ENCODE measurements at regions not wholly inside any gene's neighbourhood (a gene's known extent, or its start where the extent isn't known, plus 50 kb on each side); places are given as distances from the start of the nearest gene placed in this dataset.

GRCh38 chr10:4257939-4258465 is 473.0 kb upstream of the KLF6 start:
- WGBS (ENCODE audit: extremely low coverage, insufficient read length, low lambda C conversion rate) = no CpG with 5 or more reads among the region's 14 CpGs
- Histone ChIP-seq H2BK12ac (ENCODE audit: insufficient read length, low read depth, low read length) (no peak overlapping the region), H2AFZ (ENCODE audit: low read length) (no peak overlapping the region), H2BK15ac (ENCODE audit: low read depth, low read length) (no peak overlapping the region), H3K27ac (ENCODE audit: insufficient read length, low read depth, low read length) (no peak overlapping the region), H3K4ac (ENCODE audit: low read depth, low read length) (no peak overlapping the region), H3K56ac (ENCODE audit: insufficient read length, low read depth, low read length) (no peak overlapping the region), H3K79me2 (ENCODE audit: insufficient read depth, low read length) (no peaks in the 10 kb centered on the region), H2BK120ac (ENCODE audit: low read depth, low read length, poor library complexity, severe bottlenecking) (no peak overlapping the region), H2BK5ac (ENCODE audit: insufficient read length, low read length) (no peak overlapping the region), H3K14ac (ENCODE audit: insufficient read depth, low read length) (peak overlapping the region; percentile 76), H2BK20ac (ENCODE audit: low read depth, low read length, poor library complexity, severe bottlenecking) (no peak overlapping the region), H4K5ac (ENCODE audit: insufficient read length, low read depth, low read length) (no peak overlapping the region), H3K4me2 (ENCODE audit: insufficient read depth, insufficient read length, low read length) (no peak overlapping the region), H2AK5ac (ENCODE audit: insufficient read length, low read length) (no peak overlapping the region), H3T11ph (ENCODE audit: low read length) (no peak overlapping the region), H3K9ac (ENCODE audit: extremely low read depth, insufficient read length, low read length) (no peak overlapping the region), H4K91ac (ENCODE audit: insufficient read length, low read depth, low read length) (no peak overlapping the region), H3K23me2 (ENCODE audit: insufficient read length, low read depth, low read length, poor library complexity, severe bottlenecking) (no peaks in the 10 kb centered on the region), H3K18ac (ENCODE audit: insufficient read length, low read depth, low read length) (peak overlapping the region; percentile 63), H3K9me3 (ENCODE audit: control insufficient read depth, low read depth, low read length) (no peaks in the 10 kb centered on the region), H3K27me3 (ENCODE audit: insufficient read depth, low read length) (no peaks in the 10 kb centered on the region), H4K20me1 (ENCODE audit: control insufficient read depth, insufficient read depth, insufficient read length) (no peaks in the 10 kb centered on the region), H3K4me1 (ENCODE audit: insufficient read depth, low read length) (no peaks in the 10 kb centered on the region), H3K79me1 (ENCODE audit: insufficient read depth, low read depth, low read length, poor library complexity, severe bottlenecking) (no peaks in the 10 kb centered on the region), H3K23ac (ENCODE audit: insufficient read length, low read depth, low read length) (no peak overlapping the region), H4K8ac (replicated peaks; ENCODE audit: insufficient read length, low read depth, low read length) (no peak overlapping the region)
- peaks cover 0 to 2% (median 0%) of the 10 kb centered on the region in 3 experiments; a peak in 2 of 7 replicates for H3K36me3 Mint-ChIP-seq (ENCODE audit: insufficient read depth in 1 of 3, low read depth in 3 of 3)
- peaks cover 0 to 3% of the 10 kb centered on the region in 2 experiments; a peak in 2 of 5 replicates for H3K9me3 Mint-ChIP-seq
- peak; percentile 33 for DNase-seq
- no peaks in the 10 kb centered on the region for H3K4me1 Mint-ChIP-seq
- TF ChIP-seq CTCF (conservative IDR thresholded peaks at IDR 0.05) = no peak
- H3K27ac Mint-ChIP-seq = no peak overlapping the region
- no peaks in the 10 kb centered on the region for H3K27me3 Mint-ChIP-seq (ENCODE audit: low read depth)
- no peak overlapping the region for H3K4me3 Mint-ChIP-seq
